CD4-positive, alpha-beta T cell treated with Interferon alpha-2 for 1 hour (primary cell): ENCODE measurements at regions not wholly inside any gene's neighbourhood (a gene's known extent, or its start where the extent isn't known, plus 50 kb on each side); places are given as distances from the start of the nearest gene placed in this dataset.

ENCODE experiments used
- DNase-seq, 2 donors: peaks; one replicate each; pipeline ENCODE4 v3.0.0-alpha.2; 2020 to 2022

GRCh38 chr3:189049458-189050236, 122.1 kb upstream of the TPRG1 start:
- peak; percentile 2 to 59 for DNase-seq

- DNase-seq, result no peak
Measured at GRCh38 chr3:189053322-189053721, 118.4 kb upstream of the TPRG1 start.

- DNase-seq, result no peak
Measured at GRCh38 chr3:189056646-189057335, 115.0 kb upstream of the TPRG1 start.

GRCh38 chr3:189057369-189057768, 114.4 kb upstream of the TPRG1 start:
- DNase-seq, result no peak

GRCh38 chr3:189058071-189058470, 113.7 kb upstream of the TPRG1 start:
- DNase-seq, result no peak

GRCh38 chr3:189070965-189071364, 100.8 kb upstream of the TPRG1 start:
- DNase-seq, result no peak

- DNase-seq, result no peak
Measured at GRCh38 chr3:189071446-189071845, 100.3 kb upstream of the TPRG1 start.

GRCh38 chr3:189076449-189076848, 95.3 kb upstream of the TPRG1 start:
- DNase-seq, result no peak

GRCh38 chr3:189080745-189081144, 91.0 kb upstream of the TPRG1 start:
- peak in 1 of 2 donors; percentile 9 for DNase-seq

- no peak for DNase-seq
Measured at GRCh38 chr3:189082666-189083427, 88.9 kb upstream of the TPRG1 start.

- no peak for DNase-seq
Measured at GRCh38 chr3:189084620-189085019, 87.2 kb upstream of the TPRG1 start.

- DNase-seq, result no peak
Measured at GRCh38 chr3:189092547-189092946, 79.2 kb upstream of the TPRG1 start.

- no peak for DNase-seq
Measured at GRCh38 chr3:189094539-189094938, 77.2 kb upstream of the TPRG1 start.

GRCh38 chr3:189096092-189096491, 75.7 kb upstream of the TPRG1 start:
- DNase-seq, result no peak

- DNase-seq, result no peak
Measured at GRCh38 chr3:189099031-189099471, 72.7 kb upstream of the TPRG1 start.

- DNase-seq, result no peak
Measured at GRCh38 chr3:189099505-189100290, 72.1 kb upstream of the TPRG1 start.

GRCh38 chr3:189100866-189101265, 70.9 kb upstream of the TPRG1 start:
- no peak for DNase-seq

- no peak for DNase-seq
Measured at GRCh38 chr3:189101594-189101993, 70.2 kb upstream of the TPRG1 start.

- DNase-seq, result no peak
Measured at GRCh38 chr3:189103208-189103607, 68.6 kb upstream of the TPRG1 start.

- DNase-seq, result no peak
Measured at GRCh38 chr3:189108067-189108466, 63.7 kb upstream of the TPRG1 start.

GRCh38 chr3:189108735-189109134, 63.0 kb upstream of the TPRG1 start:
- no peak for DNase-seq

- DNase-seq, result no peak
Measured at GRCh38 chr3:189109145-189109544, 62.6 kb upstream of the TPRG1 start.

- DNase-seq, result no peak
Measured at GRCh38 chr3:189117087-189117486, 54.7 kb upstream of the TPRG1 start.
